Heart right ventricle (tissue), 16 donors: ENCODE measurements at regions not wholly inside any gene's neighbourhood (a gene's known extent, or its start where the extent isn't known, plus 50 kb on each side); places are given as distances from the start of the nearest gene placed in this dataset.

ENCODE experiments used
- ATAC-seq, 8 donors: fragments of 200-7000 bp; cut with Tn5 transposase; one replicate each; pipeline ENCODE4 v1.9.1; 2020; ENCODE audit warnings: mild to moderate bottlenecking in 8 of 8, moderate library complexity in 8 of 8, moderate number of reproducible peaks in 1 of 8
- DNase-seq, 2 donors: peaks; one replicate each; pipeline ENCODE4 v3.0.0-alpha.2; 2020
- H3K27ac ChIP-seq, 10 donors: fragments of 200-600 bp; sonication (generic) in 2 of 10; one replicate each; pipeline versions ENCODE4 v1.5.0 to v1.8.0; 2020 to 2022; ENCODE audit warnings: mild to moderate bottlenecking in 3 of 10
- H3K27me3 ChIP-seq, 7 donors: fragments of 200-600 bp; one replicate each; pipeline ENCODE4 v1.8.0; 2021 to 2022; ENCODE audit warnings: mild to moderate bottlenecking in 2 of 7
- H3K36me3 ChIP-seq, 9 donors: fragments of 200-600 bp; sonication (generic) in 1 of 9; one replicate each; pipeline versions ENCODE4 v1.5.0 to v1.8.0; 2020 to 2022; ENCODE audit warnings: mild to moderate bottlenecking in 2 of 9
- H3K4me1 ChIP-seq, 9 donors: fragments of 200-600 bp; sonication (generic) in 1 of 9; one replicate each; pipeline versions ENCODE4 v1.5.0 to v1.8.0; 2020 to 2022; ENCODE audit warnings: mild to moderate bottlenecking in 4 of 9
- H3K4me3 ChIP-seq, 10 donors: fragments of 200-600 bp; sonication (generic) in 2 of 10; one replicate each; pipeline versions ENCODE4 v1.5.0 to v1.8.0; 2020 to 2022; ENCODE audit warnings: mild to moderate bottlenecking in 7 of 10, moderate library complexity in 2 of 10
- H3K9me3 ChIP-seq, 11 donors: fragments of 200-600 bp in 10 of 11; sonication (generic) in 2 of 11; one replicate each; pipeline versions ENCODE4 v1.5.0 to v1.8.0; 2013 to 2022; ENCODE audit warnings: mild to moderate bottlenecking in 2 of 11, control low read depth in 1 of 11, moderate library complexity in 1 of 11
- WGBS, 2 donors: extraction: QIAGEN DNeasy Blood & Tissue Kit; methylation state at CpG; one replicate each; pipeline ENCODE4 v1.1.7; 2013; ENCODE audit warnings: inconsistent platforms in 1 of 2; 5-methylcytosine and 5-hydroxymethylcytosine counted together
- intact Hi-C, 10 donors: fragments of 100-400 bp; cut with DNase I; formaldehyde crosslinking; loops; one replicate each; pipeline versions ENCODE4 v1.11.1 to v1.14.2; 2022
- TF ChIP-seq, protein P1 (sequence below), 9 donors: fragments of 200-600 bp; sonication (generic) in 2 of 9; IDR thresholded peaks; one replicate each; pipeline versions ENCODE4 v1.5.0 to v1.8.0; 2021 to 2022; ENCODE audit warnings: antibody characterized with exemption in 9 of 9, mild to moderate bottlenecking in 5 of 9, moderate library complexity in 1 of 9
- donor health status: Arrhythmogenic right ventricular cardiomyopathy.
- donor health status: ischemic (EF 13 %, LVEDD 7.1; RV severe dilation, severe dysfunction).
- donor health status: healthy with polysubstance abuse.
- donor health status: DM: no; HTN: yes; CAD: no.
- donor health status: DM: no; HTN: no; CAD: no.
- donor health status: ischemic (EF 25% LVEDD 6.9; RV normal size, moderate dysfunction).
- donor health status: ischemic (EF 25% LVEDD 5.7; RV mildly dilated, moderate dysfunction).
- donor health status: healthy.
- donor health status: DM: yes; HTN: yes; CAD: no.
- donor health status: Ischemic cardiomyopathy.
- donor health status: ischemic (EF 35%, LVEDD 5.7; RV mildly dilated, moderate dysfunction).
- donor health status: nonischemic (EF 11% LVEDD 7.7; RV severe dilation, severe dysfunction).
- donor health status: DM: yes; HTN: yes; CAD: no.
- donor health status: PGD.
- donor health status: ischemic (EF 29% LVEDD 5.4; RV normal size, mild dysfunction).
- donor health status: nonischemic (EF 23%, LVEDD 6.1; RV moderate dilation, normal function).

DNA sequence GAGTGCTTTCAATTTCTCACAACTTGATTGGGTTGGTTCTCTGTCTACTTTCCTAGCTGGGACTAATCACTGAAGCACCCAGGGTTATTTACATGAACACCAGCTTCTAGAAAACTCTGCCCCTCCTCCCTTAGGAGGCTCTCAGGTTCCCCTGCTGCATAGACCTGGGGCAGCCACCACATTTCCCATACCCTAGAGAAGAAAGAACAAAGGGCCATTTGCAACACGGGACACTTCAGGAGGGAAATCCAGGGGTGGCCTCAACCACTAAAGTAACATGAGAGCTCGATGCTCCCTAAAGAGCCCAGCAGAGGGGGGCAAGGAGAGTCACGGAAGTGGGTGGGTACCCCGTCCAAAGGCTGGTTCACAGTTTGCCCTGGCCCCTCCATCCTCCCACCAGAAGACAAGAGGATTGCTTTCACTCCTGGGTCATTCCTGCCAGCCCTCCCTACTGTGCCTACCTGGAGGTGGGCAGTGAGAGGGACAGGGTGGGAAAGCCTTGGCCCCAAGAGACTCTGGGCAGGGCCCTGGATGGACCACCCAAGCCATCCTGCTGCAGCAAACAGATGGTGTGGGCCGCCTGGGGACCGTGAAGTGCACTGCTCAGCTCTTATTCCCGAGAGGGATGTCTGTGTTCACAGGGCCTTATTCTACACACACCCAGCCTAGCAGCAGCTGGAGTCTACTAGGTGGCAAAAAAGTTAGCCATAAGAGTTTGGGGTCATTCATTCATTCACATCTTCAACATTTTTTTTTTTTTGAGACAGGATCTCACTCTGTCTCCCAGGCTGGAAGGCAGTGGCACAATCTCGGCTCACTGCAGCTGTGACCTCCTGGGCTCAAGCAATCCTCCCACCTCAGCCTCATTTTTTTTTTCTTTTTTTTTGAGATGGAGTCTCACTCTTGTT is 392.1 kb downstream of the SOX9 start:
- Histone ChIP-seq H3K36me3 (no peaks in the 10 kb centered on the region), H3K9me3 (no peaks in the 10 kb centered on the region), H3K27me3 (no peaks in the 10 kb centered on the region), H3K4me1 (peaks cover 0 to 29% (median 10%) of the 10 kb centered on the region in 9 donors), H3K4me3 (no peak overlapping the region), H3K27ac (no peak overlapping the region)
- intact Hi-C loops: loop anchor here in 4 of 10 donors (10.0 kb wide), 3 partner anchors 318 to 388 kb away; partner anchors contain the start of gene SOX9 (in 3 of the 4)
- WGBS, 2 donors: 75 to 83% methylated on average over 8 of the region's 8 CpGs
- TF ChIP-seq, protein P1, sequence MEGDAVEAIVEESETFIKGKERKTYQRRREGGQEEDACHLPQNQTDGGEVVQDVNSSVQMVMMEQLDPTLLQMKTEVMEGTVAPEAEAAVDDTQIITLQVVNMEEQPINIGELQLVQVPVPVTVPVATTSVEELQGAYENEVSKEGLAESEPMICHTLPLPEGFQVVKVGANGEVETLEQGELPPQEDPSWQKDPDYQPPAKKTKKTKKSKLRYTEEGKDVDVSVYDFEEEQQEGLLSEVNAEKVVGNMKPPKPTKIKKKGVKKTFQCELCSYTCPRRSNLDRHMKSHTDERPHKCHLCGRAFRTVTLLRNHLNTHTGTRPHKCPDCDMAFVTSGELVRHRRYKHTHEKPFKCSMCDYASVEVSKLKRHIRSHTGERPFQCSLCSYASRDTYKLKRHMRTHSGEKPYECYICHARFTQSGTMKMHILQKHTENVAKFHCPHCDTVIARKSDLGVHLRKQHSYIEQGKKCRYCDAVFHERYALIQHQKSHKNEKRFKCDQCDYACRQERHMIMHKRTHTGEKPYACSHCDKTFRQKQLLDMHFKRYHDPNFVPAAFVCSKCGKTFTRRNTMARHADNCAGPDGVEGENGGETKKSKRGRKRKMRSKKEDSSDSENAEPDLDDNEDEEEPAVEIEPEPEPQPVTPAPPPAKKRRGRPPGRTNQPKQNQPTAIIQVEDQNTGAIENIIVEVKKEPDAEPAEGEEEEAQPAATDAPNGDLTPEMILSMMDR (IDR thresholded peaks at IDR 0.05): no peak
- no peak for DNase-seq
- ATAC-seq: no peak

DNA sequence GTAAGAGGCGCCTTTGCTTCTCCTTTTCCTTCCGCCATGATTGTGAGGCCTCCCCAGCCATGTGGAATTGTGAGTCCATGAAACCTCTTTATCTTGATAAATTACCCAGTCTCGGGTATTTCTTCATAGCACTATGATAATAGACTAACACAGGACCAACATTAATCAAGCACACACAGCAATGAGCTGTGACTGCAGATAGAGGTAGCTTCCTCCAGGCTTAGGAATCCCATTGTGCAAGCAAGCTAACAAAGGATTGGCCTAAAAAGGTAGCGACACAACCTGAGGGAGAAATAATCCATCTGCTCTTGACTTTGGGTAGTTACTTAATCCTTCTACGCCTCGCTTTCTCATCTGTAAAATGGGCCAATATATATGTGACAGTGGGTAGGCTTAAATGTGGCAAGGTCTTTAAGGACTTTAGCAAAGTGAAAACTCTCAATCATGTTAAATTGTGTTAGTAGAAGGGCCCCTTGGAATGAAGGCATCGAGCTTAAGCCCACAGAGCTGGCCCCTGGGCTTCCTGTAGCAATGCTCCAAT is 393.6 kb downstream of the SOX9 start:
- intact Hi-C loops: loop anchor here in 4 of 10 donors (10.0 kb wide), 3 partner anchors 320 to 390 kb away; partner anchors contain the start of gene SOX9 (in 3 of the 4)
- WGBS, 2 donors: 84 to 91% methylated on average over 7 of the region's 7 CpGs
- H3K27ac ChIP-seq: peak overlapping the region in 2 of 10 donors; percentile 35 to 52
- TF ChIP-seq, protein P1 (IDR thresholded peaks at IDR 0.05): no peak
- ATAC-seq: no peak
- no peak overlapping the region for H3K4me3 ChIP-seq
- H3K27me3 ChIP-seq: peaks cover 0 to 10% (median 4%) of the 10 kb centered on the region in 7 donors
- no peak for DNase-seq
- peaks cover 0 to 29% (median 10%) of the 10 kb centered on the region in 9 donors for H3K4me1 ChIP-seq
- no peaks in the 10 kb centered on the region for H3K36me3 ChIP-seq
- H3K9me3 ChIP-seq: no peaks in the 10 kb centered on the region

DNA sequence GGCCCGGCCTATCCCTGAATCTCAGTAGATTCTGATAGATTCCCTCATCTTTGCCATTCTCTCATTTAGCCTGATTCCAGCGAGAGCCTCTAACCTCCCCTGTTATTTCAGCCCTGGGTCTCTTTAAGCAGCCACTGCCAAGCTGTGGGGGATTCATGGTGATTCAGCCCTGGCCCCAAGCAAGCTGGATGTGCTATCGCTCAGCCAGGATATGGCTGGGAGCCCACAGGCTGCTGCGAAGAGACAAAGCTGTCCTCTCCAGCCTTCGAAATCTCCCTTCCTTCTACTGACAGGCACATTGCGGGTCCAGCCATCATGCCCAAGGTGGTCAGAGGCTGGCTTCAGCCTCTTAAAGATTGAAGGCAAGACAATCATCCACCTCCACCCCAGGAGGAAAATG is 394.1 kb downstream of the SOX9 start:
- DNase-seq (peak; percentile 25 to 27), ATAC-seq (peak in 7 of 8 donors; percentile 50 to 80 (median 61))
- H3K4me1 ChIP-seq: peaks cover 0 to 29% (median 10%) of the 10 kb centered on the region in 9 donors
- peak overlapping the region in 4 of 10 donors; percentile 6 to 52 (median 38) for H3K27ac ChIP-seq
- peaks cover 0 to 14% (median 4%) of the 10 kb centered on the region in 7 donors for H3K27me3 ChIP-seq
- intact Hi-C loops: loop anchor here in 5 of 10 donors (5.0 to 10.0 kb wide), 4 partner anchors 320 to 393 kb away; partner anchors contain the start of gene SOX9 (in 4 of the 5)
- TF ChIP-seq, protein P1 (IDR thresholded peaks at IDR 0.05): no peak
- no peaks in the 10 kb centered on the region for H3K9me3 ChIP-seq
- WGBS, 2 donors: 54 to 61% methylated on average over 6 of the region's 6 CpGs
- H3K4me3 ChIP-seq: no peak overlapping the region
- H3K36me3 ChIP-seq: no peaks in the 10 kb centered on the region
